Stimulated activated CD4-positive, alpha-beta T cell treated with anti-CD3 and anti-CD28 coated beads, Interleukin-4, amount 100 ng/mL, for 4 hours (primary cell): ENCODE measurements at regions not wholly inside any gene's neighbourhood (a gene's known extent, or its start where the extent isn't known, plus 50 kb on each side); places are given as distances from the start of the nearest gene placed in this dataset.
A peak's percentile ranks its signal among the peaks of the same experiment; 100 is the strongest.

ENCODE experiments used
- DNase-seq, 2 experiments: peaks; one replicate each; pipeline ENCODE4 v3.0.0-alpha.2; 2020

- no peak for DNase-seq
These were observed 536.6 kb downstream of the NPHP4 start for GRCh38 chr1:5455651-5456050.

- DNase-seq, result no peak
These were observed 537.2 kb downstream of the NPHP4 start for GRCh38 chr1:5455056-5455455.

GRCh38 chr1:5453347-5453746 is 538.9 kb downstream of the NPHP4 start:
- DNase-seq, result no peak

- no peak for DNase-seq
These were observed 540.6 kb downstream of the NPHP4 start for GRCh38 chr1:5451671-5452070.

- no peak for DNase-seq
These were observed 543.7 kb downstream of the NPHP4 start for GRCh38 chr1:5448486-5448885.

GRCh38 chr1:5447503-5447960 is 544.7 kb downstream of the NPHP4 start:
- DNase-seq, result no peak

- no peak for DNase-seq
These were observed 547.8 kb downstream of the NPHP4 start for GRCh38 chr1:5444396-5444795.

GRCh38 chr1:5436808-5437207 is 555.4 kb downstream of the NPHP4 start:
- DNase-seq, result no peak

- DNase-seq, result no peak
These were observed 556.8 kb downstream of the NPHP4 start for GRCh38 chr1:5435414-5435813.

GRCh38 chr1:5432436-5432835 is 559.8 kb downstream of the NPHP4 start:
- no peak for DNase-seq

GRCh38 chr1:5430911-5431697 is 561.1 kb downstream of the NPHP4 start:
- no peak for DNase-seq

GRCh38 chr1:5430136-5430535 is 562.1 kb downstream of the NPHP4 start:
- DNase-seq, result no peak

GRCh38 chr1:5428351-5428750 is 563.9 kb downstream of the NPHP4 start:
- no peak for DNase-seq

- DNase-seq, result no peak
These were observed 565.1 kb downstream of the NPHP4 start for GRCh38 chr1:5427026-5427613.

- DNase-seq, result no peak
These were observed 567.2 kb downstream of the NPHP4 start for GRCh38 chr1:5424802-5425703.

- DNase-seq, result peak; percentile 7 to 9
These were observed 569.1 kb downstream of the NPHP4 start for GRCh38 chr1:5423109-5423508.

- no peak for DNase-seq
These were observed 572.7 kb downstream of the NPHP4 start for GRCh38 chr1:5419501-5419900.

GRCh38 chr1:5416518-5416917 is 575.7 kb downstream of the NPHP4 start:
- DNase-seq, result no peak

GRCh38 chr1:5415606-5416005 is 576.6 kb downstream of the NPHP4 start:
- DNase-seq, result no peak

- DNase-seq, result no peak
These were observed 581.6 kb downstream of the NPHP4 start for GRCh38 chr1:5410652-5411051.

- DNase-seq, result no peak
These were observed 583.8 kb downstream of the NPHP4 start for GRCh38 chr1:5408401-5408800.

- DNase-seq, result no peak
These were observed 587.0 kb downstream of the NPHP4 start for GRCh38 chr1:5405263-5405662.

- no peak for DNase-seq
These were observed 587.6 kb downstream of the NPHP4 start for GRCh38 chr1:5404412-5405203.
